ENCODE measurements at regions not wholly inside any gene's neighbourhood (a gene's known extent, or its start where the extent isn't known, plus 50 kb on each side); places are given as distances from the start of the nearest gene placed in this dataset.

DNA sequence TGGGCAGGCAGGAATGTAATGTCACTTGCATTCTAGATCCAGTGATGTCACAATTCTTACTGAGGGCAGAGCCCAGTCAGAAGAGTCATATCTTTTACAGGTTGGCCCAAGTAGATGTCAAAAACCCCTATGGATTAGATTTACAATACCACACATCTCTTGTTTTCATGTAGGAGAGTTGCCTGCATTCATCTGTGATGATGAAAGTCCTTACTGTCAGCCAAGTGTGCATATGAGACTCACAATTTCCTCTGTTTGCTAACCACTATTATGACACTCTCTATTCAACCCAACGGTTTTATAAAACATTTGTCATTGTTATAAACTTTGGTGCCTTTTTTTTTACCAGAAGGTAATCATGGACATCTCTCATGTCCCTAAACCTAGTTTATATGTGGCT is 898.8 kb upstream of the AMELY start:
- Histone ChIP-seq H3K79me2 (ENCODE audit: insufficient read depth, low read length) (no peaks in the 10 kb centered on the region), H3K4me2 (replicated peaks; ENCODE audit: extremely low read depth, low read length, poor library complexity, severe bottlenecking) (no peak overlapping the region), H3K9me3 (replicated peaks in 1 of 2; ENCODE audit: control insufficient read depth in 1 of 2, insufficient read depth in 1 of 2, low read length in 2 of 2) (no peaks in the 10 kb centered on the region), H3K4me1 (ENCODE audit: control insufficient read depth in 1 of 2, insufficient read depth in 2 of 2, low read length in 2 of 2) (peaks cover 0 to 33% of the 10 kb centered on the region in 2 donors), H3K4me3 (replicated peaks in 1 of 3; ENCODE audit: low read depth in 2 of 3, low read length in 3 of 3) (no peak overlapping the region), H2AFZ (ENCODE audit: insufficient read depth, low read depth, low read length, poor library complexity, severe bottlenecking) (no peak overlapping the region), H3K27me3 (ENCODE audit: control insufficient read depth in 2 of 2, insufficient read depth in 2 of 2, low read length in 2 of 2) (no peaks in the 10 kb centered on the region), H3K9ac (ENCODE audit: insufficient read depth, low read length, poor library complexity, severe bottlenecking) (no peak overlapping the region), H4K20me1 (ENCODE audit: insufficient read depth, low read length) (no peaks in the 10 kb centered on the region), H3K27ac (ENCODE audit: low read depth in 1 of 2, low read length in 2 of 2) (no peak overlapping the region), H3K36me3 (replicated peaks in 1 of 2; ENCODE audit: control insufficient read depth in 1 of 2, insufficient read depth in 2 of 2, low read length in 2 of 2) (no peaks in the 10 kb centered on the region)
- Mint-ChIP-seq H3K4me3 (no peak overlapping the region), H3K36me3 (no peaks in the 10 kb centered on the region), H3K27me3 (ENCODE audit: low read depth in 3 of 3) (no peaks in the 10 kb centered on the region), H3K9me3 (no peaks in the 10 kb centered on the region), H3K27ac (peak overlapping the region in 2 of 7 donors; percentile 46 to 54), H3K4me1 (peaks cover 30% of the 10 kb centered on the region)
- WGBS (ENCODE audit: insufficient coverage) = no CpG with 5 or more reads among the region's 1 CpG
- TF ChIP-seq, protein P1, sequence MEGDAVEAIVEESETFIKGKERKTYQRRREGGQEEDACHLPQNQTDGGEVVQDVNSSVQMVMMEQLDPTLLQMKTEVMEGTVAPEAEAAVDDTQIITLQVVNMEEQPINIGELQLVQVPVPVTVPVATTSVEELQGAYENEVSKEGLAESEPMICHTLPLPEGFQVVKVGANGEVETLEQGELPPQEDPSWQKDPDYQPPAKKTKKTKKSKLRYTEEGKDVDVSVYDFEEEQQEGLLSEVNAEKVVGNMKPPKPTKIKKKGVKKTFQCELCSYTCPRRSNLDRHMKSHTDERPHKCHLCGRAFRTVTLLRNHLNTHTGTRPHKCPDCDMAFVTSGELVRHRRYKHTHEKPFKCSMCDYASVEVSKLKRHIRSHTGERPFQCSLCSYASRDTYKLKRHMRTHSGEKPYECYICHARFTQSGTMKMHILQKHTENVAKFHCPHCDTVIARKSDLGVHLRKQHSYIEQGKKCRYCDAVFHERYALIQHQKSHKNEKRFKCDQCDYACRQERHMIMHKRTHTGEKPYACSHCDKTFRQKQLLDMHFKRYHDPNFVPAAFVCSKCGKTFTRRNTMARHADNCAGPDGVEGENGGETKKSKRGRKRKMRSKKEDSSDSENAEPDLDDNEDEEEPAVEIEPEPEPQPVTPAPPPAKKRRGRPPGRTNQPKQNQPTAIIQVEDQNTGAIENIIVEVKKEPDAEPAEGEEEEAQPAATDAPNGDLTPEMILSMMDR (IDR thresholded peaks at IDR 0.05) = no peak
- intact Hi-C loops (cut with micrococcal nuclease) = no loop called here
- DNase-seq = peak in 2 of 3 donors; percentile 32 to 34

DNA sequence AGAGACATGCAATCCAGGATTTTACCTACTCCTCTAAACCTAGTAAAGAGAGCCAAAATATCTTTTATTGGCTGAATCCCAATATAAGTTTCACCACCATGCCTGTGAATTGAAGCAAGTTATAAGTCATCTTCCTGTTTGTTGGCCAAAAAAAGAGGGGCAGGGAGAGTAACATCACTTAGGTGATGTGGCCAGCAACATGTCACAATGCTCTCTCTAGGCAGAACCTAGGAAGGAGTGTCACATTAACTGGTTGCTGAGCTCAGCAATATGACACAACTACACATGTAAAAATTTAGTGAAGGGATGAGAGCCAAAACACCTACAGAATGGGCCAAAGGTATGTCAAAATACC is 895.9 kb upstream of the AMELY start:
- Histone ChIP-seq H2AFZ (ENCODE audit: insufficient read depth, low read depth, low read length, poor library complexity, severe bottlenecking) (no peak overlapping the region), H3K36me3 (replicated peaks in 1 of 2; ENCODE audit: control insufficient read depth in 1 of 2, insufficient read depth in 2 of 2, low read length in 2 of 2) (no peaks in the 10 kb centered on the region), H3K9me3 (replicated peaks in 1 of 2; ENCODE audit: control insufficient read depth in 1 of 2, insufficient read depth in 1 of 2, low read length in 2 of 2) (no peaks in the 10 kb centered on the region), H4K20me1 (ENCODE audit: insufficient read depth, low read length) (no peaks in the 10 kb centered on the region), H3K27ac (ENCODE audit: low read depth in 1 of 2, low read length in 2 of 2) (no peak overlapping the region), H3K79me2 (ENCODE audit: insufficient read depth, low read length) (no peaks in the 10 kb centered on the region), H3K9ac (ENCODE audit: insufficient read depth, low read length, poor library complexity, severe bottlenecking) (no peak overlapping the region), H3K27me3 (ENCODE audit: control insufficient read depth in 2 of 2, insufficient read depth in 2 of 2, low read length in 2 of 2) (no peaks in the 10 kb centered on the region), H3K4me2 (replicated peaks; ENCODE audit: extremely low read depth, low read length, poor library complexity, severe bottlenecking) (no peak overlapping the region), H3K4me3 (replicated peaks in 1 of 3; ENCODE audit: low read depth in 2 of 3, low read length in 3 of 3) (no peak overlapping the region), H3K4me1 (ENCODE audit: control insufficient read depth in 1 of 2, insufficient read depth in 2 of 2, low read length in 2 of 2) (peaks cover 0 to 17% of the 10 kb centered on the region in 2 donors)
- no peak overlapping the region for H3K27ac Mint-ChIP-seq
- peak in 2 of 3 donors; percentile 16 to 53 for DNase-seq
- peaks cover 20% of the 10 kb centered on the region for H3K4me1 Mint-ChIP-seq
- TF ChIP-seq, protein P1 (IDR thresholded peaks at IDR 0.05) = no peak
- no peak overlapping the region for H3K4me3 Mint-ChIP-seq
- no peaks in the 10 kb centered on the region for H3K9me3 Mint-ChIP-seq
- no peaks in the 10 kb centered on the region for H3K27me3 Mint-ChIP-seq (ENCODE audit: low read depth in 3 of 3)
- H3K36me3 Mint-ChIP-seq = no peaks in the 10 kb centered on the region
- intact Hi-C loops (cut with micrococcal nuclease) = no loop called here

Data from CD14-positive monocyte (primary cell).